HepG2 (cell line): ENCODE measurements at regions not wholly inside any gene's neighbourhood (a gene's known extent, or its start where the extent isn't known, plus 50 kb on each side); places are given as distances from the start of the nearest gene placed in this dataset.
A peak's percentile ranks its signal among the peaks of the same experiment; 100 is the strongest.

Source experiments
- ATAC-seq: fragments of 200-7000 bp; cut with Tn5 transposase; 3 replicates; pipeline ENCODE4 v1.9.1; 2020; ENCODE audit warnings: mild to moderate bottlenecking, moderate library complexity
- BruUV-seq: library from RNA; stranded (reverse); fragments of 400-500 nt; replicated peaks from 2 replicates; lab custom pipeline; 2021; lab: Mats Ljungman, UMichigan
- CTCF ChIA-PET: fragments of 300-600 bp; formaldehyde crosslinking; extraction: SDS; loops from one replicate; lab custom pipeline; 2021; ENCODE audit warnings: low total read pairs, inconsistent platforms, low intra/inter-chr PET ratio; lab: Yijun Ruan, JAX
- POLR2A ChIA-PET: fragments of 350-600 bp; sonication (Branson Sonifier 250); formaldehyde crosslinking; loops from one replicate; lab custom pipeline; 2020; ENCODE audit warnings: antibody characterized with exemption, inconsistent platforms; lab: Yijun Ruan, JAX
- DNase-seq: peaks from one replicate; pipeline ENCODE4 v3.0.0-alpha.2; 2015; ENCODE audit warnings: low spot score
- FAIRE-seq: peaks from 3 replicates; lab custom pipeline; 2011; peaks lifted over from hg19 to GRCh38; lab: Jason Lieb, UNC
- H2AFZ ChIP-seq: one replicate; pipeline ENCODE4 v1.6.1; 2011; ENCODE audit warnings: low read length, inconsistent platforms
- H3K27ac ChIP-seq: fragments of 300-600 bp; 3 replicates; pipeline ENCODE4 v1.8.0; 2011; ENCODE audit warnings: mixed run types, mild to moderate bottlenecking, mixed read lengths, low read length, inconsistent platforms; ENCODE audit not compliant: insufficient read depth; ENCODE audit errors: extremely low read length
- H3K27me3 ChIP-seq, 2 experiments: fragments of 200-600 bp in 1 of 2; 2 replicates in 1 of 2; 3 replicates in 1 of 2; pipeline versions ENCODE4 v1.6.0 to v1.8.0; 2011; ENCODE audit warnings: low read length in 2 of 2, mild to moderate bottlenecking in 2 of 2, moderate library complexity in 2 of 2, inconsistent platforms in 1 of 2; ENCODE audit not compliant: insufficient read depth in 2 of 2, control insufficient read depth in 1 of 2
- H3K36me3 ChIP-seq, 2 experiments: fragments of 200-600 bp in 1 of 2; replicated peaks in 1 of 2; 2 replicates in 1 of 2; 3 replicates in 1 of 2; pipeline versions ENCODE4 v1.5.1 to v1.8.0; 2011; ENCODE audit warnings: low read length in 2 of 2, inconsistent platforms in 1 of 2; ENCODE audit not compliant: insufficient read depth in 2 of 2, control insufficient read depth in 1 of 2
- H3K4me1 ChIP-seq: 2 replicates; pipeline ENCODE4 v1.5.1; 2012; ENCODE audit warnings: low read length, inconsistent platforms; ENCODE audit not compliant: insufficient read depth
- H3K4me2 ChIP-seq: 2 replicates; pipeline ENCODE4 v1.6.0; 2011; ENCODE audit warnings: low read depth, low read length, inconsistent platforms
- H3K4me3 ChIP-seq, 3 experiments: fragments of 200-600 bp in 1 of 3; sonication (generic), shearing (Covaris generic) in 1 of 3; replicated peaks in 1 of 3; 2 replicates each; pipeline ENCODE4 v1.5.1; 2011 to 2016; ENCODE audit warnings: low read length in 3 of 3, inconsistent platforms in 2 of 3, low read depth in 2 of 3, mild to moderate bottlenecking in 2 of 3, control low read depth in 1 of 3, mixed read lengths in 1 of 3; ENCODE audit not compliant: insufficient read depth in 1 of 3
- H3K79me2 ChIP-seq: one replicate; pipeline ENCODE4 v1.6.1; 2011; ENCODE audit warnings: low read length, inconsistent platforms; ENCODE audit not compliant: insufficient read depth
- H3K9ac ChIP-seq: 2 replicates; pipeline ENCODE4 v1.6.0; 2011; ENCODE audit warnings: mild to moderate bottlenecking, low read depth, low read length, inconsistent platforms; ENCODE audit not compliant: insufficient read depth
- H3K9me3 ChIP-seq: 2 replicates; pipeline ENCODE4 v1.5.1; 2012; ENCODE audit warnings: mild to moderate bottlenecking, low read length
- H4K20me1 ChIP-seq: 2 replicates; pipeline ENCODE4 v1.6.0; 2011; ENCODE audit warnings: inconsistent platforms, mild to moderate bottlenecking, low read length, moderate library complexity; ENCODE audit not compliant: insufficient read depth
- CTCF ChIP-seq: sonication (generic); formaldehyde crosslinking; IDR thresholded peaks from 2 replicates; pipeline ENCODE4 v1.5.0; 2020; ENCODE audit warnings: mild to moderate bottlenecking, missing genetic modification reagents, moderate library complexity
- GMEB1 ChIP-seq: sonication (generic); formaldehyde crosslinking; IDR thresholded peaks from 2 replicates; pipeline ENCODE4 v1.5.1; 2020; ENCODE audit warnings: missing genetic modification reagents, mild to moderate bottlenecking, borderline replicate concordance
- STAG1 ChIP-seq: sonication (generic); formaldehyde crosslinking; IDR thresholded peaks from 2 replicates; pipeline ENCODE4 v1.4.0; 2020; ENCODE audit warnings: missing genetic modification reagents
- ZNF230 ChIP-seq: sonication (generic); formaldehyde crosslinking; IDR thresholded peaks from 2 replicates; pipeline ENCODE4 v1.4.0; 2020; ENCODE audit warnings: mild to moderate bottlenecking, missing genetic modification reagents
- WGBS: methylation state at CpG from one replicate; pipeline ENCODE4 v1.1.6; 2017; ENCODE audit warnings: low lambda C conversion rate; 5-methylcytosine and 5-hydroxymethylcytosine counted together
- in situ Hi-C: cut with HindIII; loops from 2 replicates; pipeline ENCODE4 v1.10.0; 2017; ENCODE audit warnings: low pct_unique_long_range_greater_than_20kb; ENCODE audit not compliant: extremely low pct_ligation_motif_present
- intact Hi-C: fragments of 100-400 bp; cut with micrococcal nuclease; formaldehyde crosslinking; loops from one replicate; pipeline ENCODE4 v1.10.0; 2022; ENCODE audit not compliant: unreplicated experiment

GRCh38 chr5:108581026-108581425 is 166.7 kb upstream of the FER start (continued):
- TF ChIP-seq GMEB1 (CRISPR knock-in tag), result no peak

- H3K27me3 ChIP-seq, result no peaks in the 10 kb centered on the region
- H3K4me2 ChIP-seq, result no peak overlapping the region
- no TSS peak for BruUV-seq
- in situ Hi-C loops, result no loop called here
- intact Hi-C loops, result loop anchor here (1.0 kb wide), 1 partner anchor 57 kb away; no protein-coding TSS in a partner anchor
- H3K4me1 ChIP-seq, result no peaks in the 10 kb centered on the region
- FAIRE-seq (no peak), ATAC-seq (peak; percentile 41; the same call in 1 of the 3 replicates), DNase-seq (no peak)
- H3K36me3 ChIP-seq, result no peaks in the 10 kb centered on the region
- H3K79me2 ChIP-seq, result no peaks in the 10 kb centered on the region
- H2AFZ ChIP-seq, result no peak overlapping the region
- ChIA-PET POLR2A (no interaction called here), CTCF (no interaction called here)
- H3K4me3 ChIP-seq, result no peak overlapping the region
- H3K27ac ChIP-seq, result no peak overlapping the region
- H3K9me3 ChIP-seq, result no peaks in the 10 kb centered on the region
- no peak overlapping the region for H3K9ac ChIP-seq
- WGBS, result 20% methylated on average over 4 of the region's 4 CpGs
- H4K20me1 ChIP-seq, result no peaks in the 10 kb centered on the region
- TF ChIP-seq CTCF (CRISPR knock-in tag) (peak; percentile 19; the same call in 1 of the 2 replicates), STAG1 (peak; percentile 28; the same call in 1 of the 2 replicates), ZNF230 (CRISPR knock-in tag) (no peak)
Measured at GRCh38 chr5:108579236-108579635, 168.5 kb upstream of the FER start.
